Heart right ventricle (tissue), 16 donors: ENCODE measurements at regions not wholly inside any gene's neighbourhood (a gene's known extent, or its start where the extent isn't known, plus 50 kb on each side); places are given as distances from the start of the nearest gene placed in this dataset.

ENCODE experiments used
- ATAC-seq, 8 donors: fragments of 200-7000 bp; cut with Tn5 transposase; one replicate each; pipeline ENCODE4 v1.9.1; 2020; ENCODE audit warnings: mild to moderate bottlenecking in 8 of 8, moderate library complexity in 8 of 8, moderate number of reproducible peaks in 1 of 8
- DNase-seq, 2 donors: peaks; one replicate each; pipeline ENCODE4 v3.0.0-alpha.2; 2020
- H3K27ac ChIP-seq, 10 donors: fragments of 200-600 bp; sonication (generic) in 2 of 10; one replicate each; pipeline versions ENCODE4 v1.5.0 to v1.8.0; 2020 to 2022; ENCODE audit warnings: mild to moderate bottlenecking in 3 of 10
- H3K27me3 ChIP-seq, 7 donors: fragments of 200-600 bp; one replicate each; pipeline ENCODE4 v1.8.0; 2021 to 2022; ENCODE audit warnings: mild to moderate bottlenecking in 2 of 7
- H3K36me3 ChIP-seq, 9 donors: fragments of 200-600 bp; sonication (generic) in 1 of 9; one replicate each; pipeline versions ENCODE4 v1.5.0 to v1.8.0; 2020 to 2022; ENCODE audit warnings: mild to moderate bottlenecking in 2 of 9
- H3K4me1 ChIP-seq, 9 donors: fragments of 200-600 bp; sonication (generic) in 1 of 9; one replicate each; pipeline versions ENCODE4 v1.5.0 to v1.8.0; 2020 to 2022; ENCODE audit warnings: mild to moderate bottlenecking in 4 of 9
- H3K4me3 ChIP-seq, 10 donors: fragments of 200-600 bp; sonication (generic) in 2 of 10; one replicate each; pipeline versions ENCODE4 v1.5.0 to v1.8.0; 2020 to 2022; ENCODE audit warnings: mild to moderate bottlenecking in 7 of 10, moderate library complexity in 2 of 10
- H3K9me3 ChIP-seq, 11 donors: fragments of 200-600 bp in 10 of 11; sonication (generic) in 2 of 11; one replicate each; pipeline versions ENCODE4 v1.5.0 to v1.8.0; 2013 to 2022; ENCODE audit warnings: mild to moderate bottlenecking in 2 of 11, control low read depth in 1 of 11, moderate library complexity in 1 of 11
- WGBS, 2 donors: extraction: QIAGEN DNeasy Blood & Tissue Kit; methylation state at CpG; one replicate each; pipeline ENCODE4 v1.1.7; 2013; ENCODE audit warnings: inconsistent platforms in 1 of 2; 5-methylcytosine and 5-hydroxymethylcytosine counted together
- intact Hi-C, 10 donors: fragments of 100-400 bp; cut with DNase I; formaldehyde crosslinking; loops; one replicate each; pipeline versions ENCODE4 v1.11.1 to v1.14.2; 2022
- TF ChIP-seq, protein P1 (sequence below), 9 donors: fragments of 200-600 bp; sonication (generic) in 2 of 9; IDR thresholded peaks; one replicate each; pipeline versions ENCODE4 v1.5.0 to v1.8.0; 2021 to 2022; ENCODE audit warnings: antibody characterized with exemption in 9 of 9, mild to moderate bottlenecking in 5 of 9, moderate library complexity in 1 of 9
- donor health status: Arrhythmogenic right ventricular cardiomyopathy.
- donor health status: ischemic (EF 13 %, LVEDD 7.1; RV severe dilation, severe dysfunction).
- donor health status: healthy with polysubstance abuse.
- donor health status: DM: no; HTN: yes; CAD: no.
- donor health status: DM: no; HTN: no; CAD: no.
- donor health status: ischemic (EF 25% LVEDD 6.9; RV normal size, moderate dysfunction).
- donor health status: ischemic (EF 25% LVEDD 5.7; RV mildly dilated, moderate dysfunction).
- donor health status: healthy.
- donor health status: DM: yes; HTN: yes; CAD: no.
- donor health status: Ischemic cardiomyopathy.
- donor health status: ischemic (EF 35%, LVEDD 5.7; RV mildly dilated, moderate dysfunction).
- donor health status: nonischemic (EF 11% LVEDD 7.7; RV severe dilation, severe dysfunction).
- donor health status: DM: yes; HTN: yes; CAD: no.
- donor health status: PGD.
- donor health status: ischemic (EF 29% LVEDD 5.4; RV normal size, mild dysfunction).
- donor health status: nonischemic (EF 23%, LVEDD 6.1; RV moderate dilation, normal function).

DNA sequence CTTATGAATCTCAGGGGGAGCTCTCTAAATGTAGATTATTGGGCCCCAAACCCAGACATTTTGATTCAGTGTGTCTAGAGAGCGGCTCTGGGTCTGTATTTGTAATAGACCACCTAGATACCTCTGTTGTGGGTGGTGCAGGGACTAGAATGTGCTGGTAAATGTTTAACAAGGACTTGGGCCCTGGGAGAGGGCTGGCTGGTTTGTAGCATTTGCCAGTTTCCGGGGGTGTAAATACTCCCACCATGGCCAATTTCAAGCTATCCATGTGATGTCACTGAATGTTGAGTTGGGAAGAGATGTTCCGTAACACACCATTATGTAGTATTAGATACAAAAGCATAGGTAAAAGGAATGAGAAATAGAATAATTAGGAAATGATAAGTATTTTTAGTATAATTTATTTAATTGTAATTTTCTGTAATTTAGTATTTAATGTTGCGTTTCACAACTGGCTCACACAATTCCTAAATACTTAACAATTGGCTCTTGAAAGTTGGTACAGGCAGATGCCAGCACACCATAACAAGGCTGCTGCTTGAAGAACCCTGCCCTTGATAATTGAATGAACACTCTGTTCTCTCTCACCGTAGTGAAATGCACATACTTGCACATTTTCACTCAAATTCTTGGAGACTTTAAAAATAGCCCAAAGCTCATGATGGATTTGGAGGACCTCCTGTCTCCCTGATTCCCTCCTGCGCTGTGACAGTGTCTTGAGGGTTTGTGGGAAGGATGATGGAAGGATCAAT is 359.2 kb upstream of the PROK2 start:
- Histone ChIP-seq H3K4me1 (peaks cover 0 to 23% (median 9%) of the 10 kb centered on the region in 9 donors), H3K27me3 (no peaks in the 10 kb centered on the region), H3K27ac (peak overlapping the region in 1 of 10 donors; percentile 45), H3K9me3 (peaks cover 0 to 10% (median 0%) of the 10 kb centered on the region in 11 donors), H3K36me3 (no peaks in the 10 kb centered on the region), H3K4me3 (no peak overlapping the region)
- 56 to 62% methylated on average over 6 of the region's 6 CpGs for WGBS, 2 donors
- DNase-seq (no peak), ATAC-seq (peak in 3 of 8 donors; percentile 26 to 54 (median 49))
- intact Hi-C loops = no loop called here
- TF ChIP-seq, protein P1, sequence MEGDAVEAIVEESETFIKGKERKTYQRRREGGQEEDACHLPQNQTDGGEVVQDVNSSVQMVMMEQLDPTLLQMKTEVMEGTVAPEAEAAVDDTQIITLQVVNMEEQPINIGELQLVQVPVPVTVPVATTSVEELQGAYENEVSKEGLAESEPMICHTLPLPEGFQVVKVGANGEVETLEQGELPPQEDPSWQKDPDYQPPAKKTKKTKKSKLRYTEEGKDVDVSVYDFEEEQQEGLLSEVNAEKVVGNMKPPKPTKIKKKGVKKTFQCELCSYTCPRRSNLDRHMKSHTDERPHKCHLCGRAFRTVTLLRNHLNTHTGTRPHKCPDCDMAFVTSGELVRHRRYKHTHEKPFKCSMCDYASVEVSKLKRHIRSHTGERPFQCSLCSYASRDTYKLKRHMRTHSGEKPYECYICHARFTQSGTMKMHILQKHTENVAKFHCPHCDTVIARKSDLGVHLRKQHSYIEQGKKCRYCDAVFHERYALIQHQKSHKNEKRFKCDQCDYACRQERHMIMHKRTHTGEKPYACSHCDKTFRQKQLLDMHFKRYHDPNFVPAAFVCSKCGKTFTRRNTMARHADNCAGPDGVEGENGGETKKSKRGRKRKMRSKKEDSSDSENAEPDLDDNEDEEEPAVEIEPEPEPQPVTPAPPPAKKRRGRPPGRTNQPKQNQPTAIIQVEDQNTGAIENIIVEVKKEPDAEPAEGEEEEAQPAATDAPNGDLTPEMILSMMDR (IDR thresholded peaks at IDR 0.05) = no peak

DNA sequence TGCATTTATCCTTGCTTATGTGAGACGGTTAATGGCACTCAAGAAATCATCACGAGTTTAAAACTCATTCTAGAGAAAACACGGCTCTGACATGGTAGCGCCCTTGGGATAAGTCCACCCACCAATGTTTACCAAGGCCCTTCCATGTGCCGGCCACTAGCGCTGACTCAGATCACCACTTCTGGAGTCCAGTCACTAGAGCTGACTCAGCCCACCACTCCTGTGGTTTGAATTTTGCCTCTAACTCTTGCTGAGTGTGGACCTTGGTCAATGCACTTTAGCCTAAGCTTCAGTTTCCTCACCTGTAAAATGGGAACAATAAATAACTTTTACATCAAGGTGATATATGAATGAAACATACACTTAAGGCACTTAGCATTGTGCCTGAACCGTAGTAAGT is 358.4 kb upstream of the PROK2 start:
- Histone ChIP-seq H3K4me3 (no peak overlapping the region), H3K27ac (no peak overlapping the region), H3K27me3 (no peaks in the 10 kb centered on the region), H3K36me3 (no peaks in the 10 kb centered on the region), H3K4me1 (peaks cover 0 to 23% (median 11%) of the 10 kb centered on the region in 9 donors), H3K9me3 (peaks cover 0 to 10% (median 0%) of the 10 kb centered on the region in 11 donors)
- ATAC-seq (no peak), DNase-seq (no peak)
- intact Hi-C loops = no loop called here
- 95 to 96% methylated on average over 7 of the region's 7 CpGs for WGBS, 2 donors
- TF ChIP-seq, protein P1 (IDR thresholded peaks at IDR 0.05) = no peak

DNA sequence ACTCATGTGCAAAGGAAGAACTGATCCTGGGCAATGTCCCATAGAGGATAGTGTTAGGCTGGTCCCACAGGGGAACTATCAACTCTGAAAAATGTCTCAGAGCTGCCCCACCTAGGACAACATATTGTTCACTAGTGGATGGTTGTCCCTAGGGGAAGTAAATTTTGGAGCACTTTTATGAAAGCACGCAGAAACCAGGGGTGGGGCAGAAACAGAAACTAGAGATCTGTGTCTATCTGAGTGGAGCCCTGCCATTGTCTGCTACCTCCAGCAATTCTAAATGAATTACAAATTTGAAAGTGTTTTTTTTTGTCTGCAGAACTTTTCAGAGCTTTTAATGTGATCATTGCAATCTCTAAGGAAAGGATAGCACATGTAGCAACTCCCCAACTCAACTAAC is 357.1 kb upstream of the PROK2 start:
- Histone ChIP-seq H3K36me3 (no peaks in the 10 kb centered on the region), H3K4me1 (peaks cover 2 to 32% (median 17%) of the 10 kb centered on the region in 9 donors), H3K4me3 (no peak overlapping the region), H3K27me3 (no peaks in the 10 kb centered on the region), H3K9me3 (peaks cover 0 to 10% (median 0%) of the 10 kb centered on the region in 11 donors), H3K27ac (no peak overlapping the region)
- DNase-seq = no peak
- no peak for ATAC-seq
- 66 to 75% methylated on average over 1 of the region's 1 CpG for WGBS, 2 donors
- TF ChIP-seq, protein P1 (IDR thresholded peaks at IDR 0.05) = no peak
- intact Hi-C loops = no loop called here

DNA sequence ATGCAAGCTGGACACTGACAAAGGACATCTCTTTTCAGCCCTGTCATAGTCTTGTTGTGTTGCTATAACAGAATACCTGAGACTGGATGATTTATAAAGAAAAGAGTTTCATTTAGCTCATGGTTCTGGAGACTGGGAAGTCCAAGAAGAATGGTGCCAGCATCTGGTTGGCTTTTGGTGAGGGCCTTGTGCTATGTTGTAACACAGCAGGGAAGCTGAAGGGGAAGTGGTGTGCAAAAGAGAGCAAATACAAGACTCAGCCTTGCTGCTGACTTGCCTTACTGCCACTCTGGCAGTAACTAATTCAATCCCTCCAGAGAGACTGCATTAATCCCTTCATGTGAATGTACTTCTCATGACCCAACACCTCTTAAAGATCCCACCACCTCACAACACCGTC is 356.3 kb upstream of the PROK2 start:
- no peak for ATAC-seq
- WGBS, 2 donors = 87 to 97% methylated on average over 1 of the region's 1 CpG

More for the DNA sequence above, 356.3 kb upstream of the PROK2 start:
- Histone ChIP-seq H3K27ac (no peak overlapping the region), H3K4me1 (peaks cover 2 to 32% (median 17%) of the 10 kb centered on the region in 9 donors), H3K36me3 (no peaks in the 10 kb centered on the region), H3K9me3 (peaks cover 0 to 10% (median 0%) of the 10 kb centered on the region in 11 donors), H3K27me3 (no peaks in the 10 kb centered on the region), H3K4me3 (no peak overlapping the region)
- DNase-seq = no peak
- TF ChIP-seq, protein P1 (IDR thresholded peaks at IDR 0.05) = no peak
- intact Hi-C loops = no loop called here
